SKM-1 treated with dmso at 0.1 percent for 144 hours (cell line): ENCODE measurements at regions not wholly inside any gene's neighbourhood (a gene's known extent, or its start where the extent isn't known, plus 50 kb on each side); places are given as distances from the start of the nearest gene placed in this dataset.
"Not testable (repeated sequence)": the region's sequence is repeated elsewhere in the genome, so short reads cannot be mapped to it uniquely, and the experiment has no call there.

Source experiments
- DNase-seq: peaks from one replicate; lab custom pipeline; 2025; ENCODE audit not compliant: unreplicated experiment; lab: John Stamatoyannopoulos, UW

DNA sequence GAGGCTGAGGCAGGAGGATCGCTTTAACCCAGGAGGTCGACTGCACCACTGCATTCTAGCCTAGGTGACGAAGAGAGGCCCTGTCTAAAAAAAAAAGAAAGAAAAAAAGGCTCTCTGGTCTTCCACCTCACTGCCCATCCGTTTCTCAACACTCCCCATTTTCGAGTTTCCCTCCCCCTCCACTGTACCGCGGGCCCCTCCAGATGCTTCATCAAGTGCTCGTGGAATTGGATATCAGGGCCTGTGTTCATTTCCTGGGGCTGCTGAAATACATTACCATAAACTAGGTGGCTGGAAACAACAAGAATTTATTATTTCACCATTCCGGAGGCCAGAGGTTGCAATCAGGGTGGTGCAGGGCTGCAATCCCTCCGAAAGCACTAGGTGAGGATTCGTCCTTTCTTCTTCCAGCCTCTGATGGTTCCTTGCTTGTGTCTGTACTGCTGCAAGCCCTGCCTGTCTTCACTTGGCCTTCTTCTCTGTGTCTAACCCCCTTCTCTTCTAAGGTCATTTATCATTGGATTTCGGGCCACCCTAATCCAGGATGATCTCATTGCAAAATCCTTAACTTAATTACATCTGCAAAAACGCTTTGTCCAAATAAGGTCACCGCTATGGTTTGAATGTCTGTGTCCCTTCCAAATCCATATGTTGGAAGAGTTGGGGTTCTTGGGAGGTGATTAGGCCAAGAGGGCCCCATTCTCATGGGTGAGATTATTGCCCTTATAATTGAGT, 135.1 kb downstream of the CRLF3 start:
- not testable (repeated sequence) for DNase-seq

DNA sequence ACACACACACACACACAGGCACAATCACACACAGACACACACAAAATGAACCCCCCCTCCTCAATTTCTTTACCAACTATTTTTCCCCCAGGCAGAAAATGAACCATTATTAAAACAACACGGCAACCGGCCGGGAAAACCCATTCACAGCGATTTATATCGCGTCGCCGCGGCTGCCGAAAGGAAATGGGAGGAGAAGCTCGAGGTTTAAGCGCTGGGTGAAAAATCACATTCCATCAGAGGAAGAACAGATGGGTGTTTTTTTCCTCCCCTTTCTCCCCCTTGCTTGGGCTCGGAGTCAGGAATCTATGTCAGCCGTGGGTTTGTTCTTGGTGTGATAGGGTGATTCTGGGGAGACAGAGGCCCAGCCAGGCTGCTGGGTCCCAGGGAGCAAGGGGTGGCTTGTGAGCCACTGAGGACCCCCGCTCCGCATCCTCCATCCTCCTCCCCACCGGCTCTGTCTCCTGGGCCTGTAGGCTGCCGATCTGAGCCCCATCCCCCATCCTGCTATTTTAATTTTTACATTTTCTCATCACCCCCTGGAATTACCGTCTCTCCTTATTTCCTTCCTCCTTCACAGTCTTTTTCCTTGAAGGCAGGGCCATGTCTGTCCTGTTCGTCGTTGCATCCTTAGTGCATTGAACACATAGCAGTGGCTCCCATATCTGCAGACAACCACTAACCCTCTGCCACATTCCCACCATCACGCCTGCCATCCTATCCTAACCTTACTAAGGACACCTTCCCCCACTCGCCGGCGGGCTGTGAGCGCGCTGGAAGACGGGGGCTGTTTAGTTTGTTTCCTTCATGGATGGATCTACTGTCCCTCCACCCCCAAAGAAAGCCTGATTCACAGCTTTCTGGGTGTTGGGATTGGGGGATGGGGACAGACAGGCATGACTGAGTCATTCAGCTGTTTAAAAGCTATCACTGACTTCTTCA, 137.7 kb downstream of the CRLF3 start:
- DNase-seq, result not testable (repeated sequence)

DNA sequence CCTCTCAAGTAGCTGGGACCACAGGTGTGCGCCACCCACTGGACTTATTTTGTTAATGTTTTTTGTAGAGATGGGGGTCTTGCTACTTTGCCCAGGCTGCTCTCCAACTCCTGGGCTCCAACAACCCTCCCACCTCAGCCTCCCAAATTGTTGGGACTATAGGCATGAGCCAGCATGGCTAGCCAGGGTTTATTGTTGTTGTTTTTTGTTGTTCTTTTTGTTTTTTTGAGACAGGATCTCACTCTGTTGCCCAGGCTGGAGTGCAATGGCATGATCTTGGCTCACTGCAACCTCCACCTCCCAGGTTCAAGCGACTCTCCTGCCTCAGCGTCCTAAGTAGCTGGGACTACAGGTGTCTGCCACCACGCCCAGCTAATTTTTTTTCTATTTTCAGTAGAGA, 142.2 kb downstream of the CRLF3 start:
- DNase-seq, result not testable (repeated sequence)

DNA sequence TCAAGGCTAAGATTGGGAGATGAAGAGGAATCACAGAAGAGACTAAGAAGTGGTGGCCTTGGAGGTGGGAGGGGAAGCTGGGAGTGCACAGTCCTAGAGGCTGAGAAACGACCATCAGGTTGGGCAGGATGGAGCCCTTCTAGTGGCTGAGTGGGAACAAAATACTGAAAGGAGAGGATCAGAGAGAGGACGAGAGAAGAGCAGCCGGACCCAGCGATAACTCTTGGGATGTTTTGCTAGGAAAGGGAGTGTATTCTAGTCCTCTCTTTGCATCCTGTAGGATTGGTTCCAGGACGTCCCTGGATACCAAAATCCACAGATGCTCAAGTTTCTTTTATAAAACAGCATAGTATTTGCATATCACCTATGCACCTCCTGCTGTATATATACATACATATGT, 143.8 kb downstream of the CRLF3 start:
- not testable (repeated sequence) for DNase-seq

DNA sequence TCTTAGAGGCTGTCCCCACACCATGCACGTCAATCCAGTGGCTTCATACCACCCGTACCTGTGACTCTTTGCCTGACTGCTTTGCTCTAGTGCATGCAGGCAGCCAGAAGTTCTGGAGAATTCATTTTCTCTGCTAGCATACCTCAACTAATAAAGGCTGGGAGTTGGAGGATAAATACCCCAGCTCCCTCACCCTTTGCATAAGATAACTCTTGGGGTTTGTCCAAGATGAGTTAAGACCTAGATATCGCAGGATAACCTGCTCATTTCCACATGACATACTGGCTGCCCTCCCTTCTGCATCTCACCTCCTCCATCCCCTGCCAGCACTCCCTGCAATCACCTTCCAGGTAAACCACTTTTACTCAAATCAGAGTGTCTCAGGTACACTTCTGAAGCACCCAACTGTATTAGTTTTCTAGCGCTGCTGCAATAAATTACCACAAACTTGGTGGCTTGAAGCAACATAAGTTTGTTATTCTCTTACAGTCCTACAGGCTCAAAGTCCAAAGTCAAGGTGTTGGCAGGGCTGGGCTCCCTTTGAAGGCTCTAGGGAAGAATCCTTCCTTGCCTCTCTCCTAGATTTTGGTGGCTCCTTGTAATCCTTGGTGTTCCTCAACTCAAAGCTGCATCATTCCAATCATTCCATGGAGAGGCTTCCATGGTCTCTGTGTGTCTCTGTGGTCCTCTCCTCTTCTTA, 146.8 kb downstream of the CRLF3 start:
- DNase-seq, result no peak

DNA sequence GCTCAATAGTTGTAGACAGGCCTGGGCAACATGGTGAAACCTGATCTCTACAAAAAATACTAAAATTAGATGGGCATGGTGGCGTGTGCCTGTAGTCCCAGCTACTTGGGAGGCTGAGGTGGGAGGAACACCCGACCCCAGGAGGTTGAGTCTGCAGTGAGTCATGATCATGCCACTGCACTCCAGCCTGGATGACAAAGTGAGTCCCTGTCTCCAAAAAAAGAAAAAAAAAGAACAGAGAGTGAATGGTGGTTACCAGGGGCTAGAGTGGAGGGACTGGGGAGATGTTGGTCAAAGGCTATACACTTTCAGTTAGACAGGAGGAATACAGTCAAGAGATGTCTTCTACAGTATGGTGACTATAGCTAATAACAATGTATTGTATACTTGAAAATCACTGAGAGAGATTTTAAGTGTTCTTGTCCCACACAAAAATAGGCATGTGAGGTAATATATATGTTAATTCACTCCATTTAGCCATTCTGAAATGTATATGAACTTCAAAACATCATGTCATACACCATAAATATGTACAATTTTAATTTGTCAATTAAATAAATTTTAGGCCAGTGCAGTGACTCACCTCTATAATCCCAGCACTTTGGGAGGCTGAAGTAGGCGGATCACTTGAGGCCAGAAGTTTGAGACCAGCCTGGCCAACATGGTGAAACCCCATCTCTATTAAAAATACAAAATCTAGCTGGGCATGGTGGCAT, 148.6 kb downstream of the CRLF3 start:
- DNase-seq, result not testable (repeated sequence)

DNA sequence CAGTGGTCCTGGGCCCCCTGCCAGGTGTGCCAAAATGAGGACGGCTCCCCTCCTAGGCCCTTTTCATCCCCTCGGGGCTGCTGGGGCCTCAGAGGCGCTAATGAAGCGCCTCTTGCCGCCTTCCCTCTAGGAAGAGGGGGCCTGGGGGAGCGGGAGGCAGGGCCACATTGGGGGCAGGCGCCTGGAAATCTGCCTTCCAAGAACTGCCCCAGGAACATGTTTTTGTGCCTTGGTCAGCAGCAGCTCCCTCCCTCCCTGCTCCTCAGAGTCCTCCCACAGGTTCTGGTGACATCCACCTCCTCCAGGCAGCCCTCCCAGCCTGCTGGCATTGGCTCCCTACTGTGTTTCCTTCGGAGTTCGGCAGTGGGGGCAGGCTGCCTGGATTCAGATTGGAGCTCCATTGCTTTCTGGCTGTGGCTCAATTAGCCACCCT, 155.3 kb downstream of the CRLF3 start:
- not testable (repeated sequence) for DNase-seq

DNA sequence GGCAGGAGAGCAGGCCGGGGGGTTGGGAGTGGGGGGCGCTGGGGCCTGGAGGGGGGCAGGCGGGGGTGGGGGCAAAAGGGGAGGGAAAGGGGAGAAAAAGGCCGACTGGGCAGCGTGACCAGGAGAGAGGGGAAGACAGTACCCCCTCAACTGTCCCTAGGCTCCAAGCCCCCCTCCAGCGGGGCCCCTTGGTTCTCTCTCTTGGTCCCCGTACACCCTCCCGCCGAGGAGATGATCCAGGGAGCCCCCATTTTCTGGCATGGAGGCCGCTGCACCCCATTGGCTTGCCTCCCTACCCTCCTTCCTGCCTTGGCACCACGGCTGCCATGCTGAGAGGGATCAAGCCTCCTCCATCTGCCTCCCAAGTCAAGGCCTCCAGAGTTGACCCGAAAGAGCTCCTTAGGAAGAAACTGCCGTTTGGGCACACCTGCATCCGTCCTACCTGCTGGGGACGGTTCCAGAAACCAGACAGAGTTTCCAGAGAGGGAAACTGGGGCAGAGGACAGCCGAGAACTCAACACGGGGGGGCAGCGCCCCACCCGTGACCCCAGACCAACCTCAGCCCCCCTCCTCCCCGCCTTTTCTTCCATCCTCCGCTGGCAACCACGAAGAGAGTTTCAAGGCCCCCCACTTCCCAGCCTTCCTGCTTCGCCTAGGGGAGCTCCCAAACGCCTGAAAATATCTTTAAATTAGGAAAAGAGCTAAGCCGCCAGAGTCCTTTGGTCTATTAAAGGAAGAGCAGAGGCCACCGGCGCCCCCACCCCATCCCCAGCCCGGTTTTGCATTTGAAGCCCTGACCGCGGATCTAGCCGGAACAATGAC, 155.9 kb downstream of the CRLF3 start:
- DNase-seq, result not testable (repeated sequence)

DNA sequence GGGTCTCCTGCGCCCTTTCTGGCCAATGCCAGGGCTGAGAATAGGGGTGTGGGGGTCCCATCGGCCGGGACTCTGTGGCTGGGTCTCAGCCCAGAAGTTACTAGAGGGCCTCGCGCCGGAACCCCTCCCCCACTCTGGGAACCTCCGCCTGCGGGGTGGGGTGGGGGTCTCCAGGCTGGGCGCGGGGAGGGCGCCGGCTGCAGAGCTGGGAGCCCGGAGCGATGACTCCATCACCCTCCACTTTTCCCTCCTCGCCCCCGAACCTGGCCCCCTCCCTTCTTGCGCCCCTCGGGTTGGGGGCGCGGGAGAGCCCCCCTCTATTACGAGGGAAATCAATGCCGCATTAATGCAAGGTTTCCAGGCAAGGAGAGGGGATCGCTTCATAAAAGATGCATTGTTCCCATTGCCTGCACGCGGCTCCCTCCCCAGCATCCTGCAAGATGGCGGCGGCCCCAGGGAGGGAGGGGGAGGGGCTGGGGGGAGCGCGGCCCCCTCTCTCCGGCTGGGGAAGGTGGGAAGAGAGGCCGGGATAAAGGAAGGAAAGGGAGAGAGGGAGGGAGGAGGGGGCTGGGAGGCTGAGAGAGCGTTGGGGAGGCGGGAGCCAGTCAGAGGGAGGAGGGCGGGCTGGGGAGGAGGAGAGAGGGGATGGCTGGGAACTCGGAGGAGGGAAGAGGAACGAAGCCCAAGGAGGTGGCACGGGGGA, 156.7 kb downstream of the CRLF3 start:
- DNase-seq, result not testable (repeated sequence)

DNA sequence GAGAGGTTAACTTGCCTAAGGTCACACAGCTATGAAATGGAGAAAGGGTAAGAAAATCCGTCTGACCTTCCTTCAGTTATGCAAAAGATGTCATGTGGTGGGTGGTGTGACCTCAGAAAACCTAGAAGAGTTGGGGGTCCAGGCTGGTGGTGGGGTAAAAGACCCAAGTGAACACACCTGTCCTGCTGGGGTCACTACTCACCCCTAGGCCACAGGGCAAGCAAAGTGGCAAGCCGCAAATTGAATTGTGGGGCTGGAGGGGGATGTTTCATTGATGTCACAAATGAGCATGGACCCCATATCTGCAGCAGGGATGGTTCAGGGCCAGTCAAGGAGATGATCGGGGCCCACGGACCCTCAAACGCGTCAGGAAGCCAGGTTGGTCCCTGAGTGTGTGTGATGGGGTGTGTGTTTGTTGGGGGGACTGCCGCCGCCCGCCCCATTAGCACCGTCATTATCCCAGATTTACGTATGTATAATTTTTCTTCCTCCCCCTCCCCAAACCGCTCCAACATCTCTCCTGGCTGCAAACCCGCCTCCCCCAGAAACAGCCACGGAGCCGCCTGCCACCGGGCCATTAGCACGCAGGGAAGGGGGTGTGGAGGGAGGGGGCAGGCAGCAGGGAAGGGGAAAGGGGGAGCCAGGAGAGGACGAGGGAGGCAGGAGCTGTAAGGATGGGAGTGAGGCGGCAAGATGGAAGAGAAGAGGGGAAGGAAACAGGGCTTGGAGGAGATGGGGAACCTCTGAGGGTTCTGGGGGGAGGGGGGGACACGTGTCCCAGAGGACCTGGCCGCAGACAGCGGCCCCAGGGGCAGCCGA, 157.4 kb downstream of the CRLF3 start:
- not testable (repeated sequence) for DNase-seq

DNA sequence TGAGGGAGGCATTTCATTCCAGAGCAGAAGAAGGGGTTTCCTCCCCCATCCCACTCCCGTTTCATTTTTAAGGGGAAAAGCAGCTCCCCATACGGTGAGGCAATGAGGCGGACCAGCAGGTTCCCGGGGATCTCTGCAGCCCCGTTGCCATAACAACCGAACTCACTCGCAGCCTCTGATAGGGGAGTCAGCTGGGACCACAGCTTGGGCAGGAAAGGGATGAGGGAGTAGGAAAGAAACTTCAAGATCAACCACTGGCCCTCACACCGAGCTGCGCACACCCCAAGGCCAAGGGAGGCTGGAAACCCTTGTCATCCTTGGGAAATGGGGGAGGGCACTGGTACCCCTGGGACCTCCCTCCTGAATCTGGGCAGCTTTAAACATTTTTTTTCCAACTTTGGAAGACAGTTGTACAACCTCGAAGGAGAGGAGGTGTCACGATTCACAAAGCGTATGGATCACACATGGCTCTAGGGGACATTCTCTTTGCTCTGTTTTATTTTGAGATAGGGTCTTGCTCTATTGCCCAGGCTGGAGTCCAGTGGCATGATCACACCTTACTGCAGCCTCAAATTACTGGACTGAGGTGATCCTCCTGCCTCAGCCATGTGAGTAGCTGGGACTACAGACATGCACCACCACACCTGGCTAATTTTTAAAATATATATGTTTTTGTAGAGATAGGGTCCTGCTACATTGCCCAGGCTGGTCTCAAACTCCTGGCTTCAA, 160.6 kb downstream of the CRLF3 start:
- DNase-seq, result not testable (repeated sequence)

DNA sequence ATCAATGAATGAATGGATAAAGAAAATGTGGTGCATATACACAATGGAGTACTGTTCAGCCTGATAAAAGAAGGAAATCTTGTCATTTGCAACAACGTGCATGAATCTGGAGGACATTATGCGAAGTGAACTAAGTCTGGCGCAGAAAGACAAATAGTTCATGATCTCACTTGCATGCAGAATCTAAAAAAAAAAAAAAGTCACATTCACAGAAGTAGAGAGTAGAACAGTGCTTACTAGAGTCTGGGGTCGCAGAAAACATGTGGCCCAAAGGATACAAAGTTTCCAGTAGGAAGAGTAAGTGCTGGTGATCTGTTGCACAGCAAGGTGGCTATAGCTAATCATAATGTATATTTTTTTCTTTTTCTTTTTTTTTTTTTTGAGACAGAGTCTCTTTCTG, 167.3 kb downstream of the CRLF3 start:
- not testable (repeated sequence) for DNase-seq

DNA sequence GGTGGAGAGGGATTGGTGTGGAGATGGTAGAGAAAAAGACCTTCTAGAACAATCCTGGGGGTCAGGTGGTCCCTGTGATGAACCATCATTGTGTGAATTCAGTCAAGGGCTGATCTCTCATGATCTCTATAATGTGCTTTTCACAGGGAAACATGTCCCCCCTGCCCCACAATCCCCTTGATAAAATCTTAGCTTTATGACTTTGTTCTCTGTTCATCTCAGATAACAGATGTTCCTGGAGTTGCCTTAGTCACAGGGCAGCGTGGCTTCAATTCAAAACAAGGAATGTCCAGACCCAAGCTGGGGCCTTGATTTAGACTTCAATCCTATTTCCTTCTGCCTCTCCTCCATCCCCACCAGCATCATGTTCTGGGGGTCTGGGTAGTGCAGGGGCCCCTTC, 171.5 kb downstream of the CRLF3 start:
- DNase-seq, result not testable (repeated sequence)

DNA sequence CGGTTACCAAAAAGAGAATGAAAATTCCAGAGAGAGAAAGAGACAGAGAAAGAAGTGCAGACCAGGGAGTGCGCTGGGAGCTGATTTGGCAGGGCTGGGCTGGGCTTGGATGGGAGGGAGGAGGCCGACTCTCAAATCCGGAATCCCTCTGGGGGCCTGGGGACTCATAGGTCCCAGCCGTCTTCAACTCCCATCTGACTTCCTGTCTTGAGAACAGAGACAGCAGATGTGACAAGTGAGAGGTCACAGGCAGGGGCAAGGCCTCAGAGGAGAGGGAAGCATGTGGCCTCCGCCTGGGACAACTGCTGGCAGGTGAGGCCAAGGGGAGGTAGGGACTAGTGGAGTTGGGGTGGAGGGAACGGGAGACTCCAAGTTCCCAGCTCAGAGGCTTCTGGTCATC, 172.9 kb downstream of the GOSR1 start:
- not testable (repeated sequence) for DNase-seq

DNA sequence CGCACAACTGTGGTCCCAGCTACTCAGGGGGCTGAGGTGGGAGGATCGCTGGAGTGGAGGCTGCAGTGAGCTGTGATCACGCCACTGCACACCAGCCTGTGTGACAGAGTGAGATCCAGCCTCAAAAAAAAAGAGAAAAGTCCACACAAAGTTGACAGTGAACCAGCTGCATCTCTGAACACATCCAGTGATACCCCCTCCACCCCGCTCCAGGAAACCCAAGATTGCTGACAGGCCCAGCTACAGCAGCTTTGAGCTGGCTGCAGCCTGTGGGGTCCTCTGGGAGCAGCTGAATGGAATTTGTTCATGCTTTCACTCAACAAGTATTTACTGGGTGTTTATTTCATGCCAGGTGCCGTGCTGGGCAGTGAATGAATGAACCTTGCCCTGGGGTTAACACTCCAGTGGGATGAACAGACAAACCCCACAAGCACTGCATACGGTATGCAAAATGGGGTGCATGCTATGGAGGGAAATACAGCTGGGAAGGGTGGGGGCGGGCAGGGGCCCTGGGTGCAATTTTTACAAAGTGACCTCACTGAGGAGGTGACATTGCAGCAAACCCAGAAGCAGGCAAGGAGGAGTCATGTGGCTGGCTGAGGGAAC, 170.9 kb downstream of the GOSR1 start:
- not testable (repeated sequence) for DNase-seq

DNA sequence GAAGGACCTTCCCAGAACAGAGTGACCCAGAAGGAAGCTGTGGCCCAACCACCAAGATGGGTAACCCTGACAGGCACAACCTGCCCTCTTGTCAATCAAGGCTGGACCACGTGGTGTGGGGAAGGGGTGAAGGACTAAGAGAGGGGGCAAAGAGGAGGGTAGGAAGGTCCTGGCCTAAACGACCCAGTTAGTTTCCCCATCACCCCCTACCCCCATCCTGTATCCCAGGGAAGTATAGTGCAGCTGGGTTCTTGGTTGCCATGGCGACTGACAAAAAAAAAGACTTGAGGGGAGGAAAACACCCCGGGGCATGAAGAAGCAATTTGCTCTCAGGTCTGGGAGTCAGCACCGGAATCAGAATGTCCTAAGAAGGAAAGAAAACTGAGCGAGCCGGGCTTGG, 168.7 kb downstream of the GOSR1 start:
- not testable (repeated sequence) for DNase-seq

DNA sequence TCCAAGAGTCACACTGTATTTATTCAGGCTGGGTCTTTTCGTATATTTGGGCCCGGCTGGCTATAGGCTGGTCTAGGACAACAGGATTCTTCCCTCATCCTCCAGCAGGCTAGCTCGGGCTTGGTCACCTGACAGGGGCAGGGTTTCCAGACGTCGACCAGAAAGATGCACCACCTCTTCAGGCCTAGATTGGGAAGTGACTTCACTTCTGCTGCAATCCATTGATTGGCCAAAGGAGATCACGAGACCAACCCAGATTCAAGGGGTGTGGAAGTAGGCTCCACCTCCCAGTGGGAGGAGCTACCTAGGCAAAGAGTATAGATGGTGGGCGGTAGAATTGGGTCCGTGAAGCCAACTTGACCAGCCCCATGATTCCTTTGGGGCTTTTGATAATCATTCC, 167.5 kb downstream of the GOSR1 start:
- DNase-seq, result not testable (repeated sequence)
